GM12892 (cell line): ENCODE measurements at regions not wholly inside any gene's neighbourhood (a gene's known extent, or its start where the extent isn't known, plus 50 kb on each side); places are given as distances from the start of the nearest gene placed in this dataset.

ENCODE experiments used
- DNase-seq: peaks from one replicate; pipeline ENCODE4 v3.0.0; 2011; ENCODE audit not compliant: insufficient read length
- FAIRE-seq: peaks from 2 replicates; lab custom pipeline; 2011; peaks lifted over from hg19 to GRCh38; lab: Jason Lieb, UNC
- POLR2A ChIP-seq: IDR thresholded peaks from 2 replicates; pipeline ENCODE4 v1.6.1; 2011; ENCODE audit warnings: low read depth, low read length, control low read depth
- POLR2AphosphoS5 ChIP-seq: IDR thresholded peaks from 2 replicates; pipeline ENCODE4 v1.6.1; 2011; ENCODE audit warnings: low read depth, low read length, control low read depth
- TAF1 ChIP-seq: IDR thresholded peaks from 2 replicates; pipeline ENCODE4 v1.6.1; 2011; ENCODE audit warnings: low read depth, mild to moderate bottlenecking, control low read depth, low read length, borderline replicate concordance

DNA sequence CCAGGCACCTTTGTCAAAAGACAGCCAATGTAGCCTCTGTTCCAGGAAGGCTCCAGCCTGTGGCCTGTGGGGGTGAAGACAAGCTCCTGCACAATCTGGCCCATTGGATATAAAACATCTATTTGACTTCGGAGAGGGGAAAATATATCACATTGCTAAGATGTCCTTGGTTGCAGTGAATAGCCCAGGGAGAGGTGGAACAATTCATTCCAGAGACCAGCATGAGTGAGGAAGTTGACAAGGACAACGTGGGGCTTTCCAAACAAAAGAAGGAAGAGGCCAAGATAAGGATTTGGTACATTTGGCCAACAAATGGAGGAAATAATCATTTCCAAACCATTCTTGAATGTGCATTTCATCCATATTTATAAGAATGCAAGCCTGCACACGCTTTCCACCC lies 187.0 kb downstream of the ETS2 start:
- FAIRE-seq: no peak
- TF ChIP-seq TAF1 (no peak), POLR2AphosphoS5 (no peak), POLR2A (no peak)
- no peak for DNase-seq

DNA sequence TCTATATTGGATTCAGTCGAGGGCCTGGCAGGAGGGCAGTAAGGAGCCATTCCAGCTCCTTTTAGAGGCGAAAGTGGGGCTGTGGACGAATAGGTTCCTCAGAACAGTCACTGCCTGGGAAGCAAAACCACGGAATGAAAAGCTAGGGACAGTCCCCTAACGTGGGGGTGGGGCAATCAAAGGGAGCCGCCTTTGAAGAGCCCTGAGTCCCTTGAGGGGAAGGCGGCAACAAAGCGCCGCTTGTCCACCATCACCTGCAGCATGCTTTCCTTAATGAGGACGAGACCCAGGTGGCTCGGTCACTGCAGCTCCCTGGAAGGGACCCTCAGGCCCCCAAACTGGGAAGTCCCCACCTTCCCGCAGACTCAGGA lies 184.7 kb downstream of the ETS2 start:
- DNase-seq: no peak
- no peak for TF ChIP-seq TAF1
- no peak for TF ChIP-seq POLR2AphosphoS5
- no peak for TF ChIP-seq POLR2A
- FAIRE-seq: no peak

DNA sequence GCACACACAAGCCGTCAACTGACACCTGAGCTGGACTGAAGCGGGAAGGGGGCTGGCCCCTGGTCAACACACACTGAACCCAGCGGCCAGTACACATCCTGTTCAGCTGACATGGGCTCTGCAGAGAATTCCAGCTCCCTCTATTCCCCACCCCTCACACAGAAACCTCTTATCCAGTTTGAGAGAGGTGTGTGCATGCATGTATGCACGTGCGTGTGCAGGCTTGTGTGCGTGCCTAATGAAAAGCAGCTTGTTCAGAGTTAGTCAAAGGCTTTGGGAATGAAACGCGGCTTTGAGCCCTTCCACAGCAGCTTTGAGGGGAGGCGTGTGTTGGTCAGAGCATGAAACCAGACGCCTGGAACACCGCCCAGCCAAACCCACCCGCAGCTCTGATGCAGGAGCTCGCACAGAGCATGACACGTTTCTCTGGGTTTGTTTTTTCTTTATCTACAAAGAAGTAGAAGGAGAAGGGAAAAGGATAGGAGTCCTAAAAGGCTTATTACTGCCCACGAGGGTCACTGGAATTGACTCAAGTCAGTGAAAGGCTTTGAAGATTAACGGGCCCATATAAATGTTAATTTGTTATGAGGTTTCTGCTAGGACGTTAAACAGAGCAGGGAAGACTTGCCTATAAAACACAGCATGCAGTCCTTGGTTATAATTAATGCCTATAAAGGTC lies 184.2 kb downstream of the ETS2 start:
- DNase-seq (no peak), FAIRE-seq (no peak)
- TF ChIP-seq POLR2A (no peak), TAF1 (no peak), POLR2AphosphoS5 (no peak)

DNA sequence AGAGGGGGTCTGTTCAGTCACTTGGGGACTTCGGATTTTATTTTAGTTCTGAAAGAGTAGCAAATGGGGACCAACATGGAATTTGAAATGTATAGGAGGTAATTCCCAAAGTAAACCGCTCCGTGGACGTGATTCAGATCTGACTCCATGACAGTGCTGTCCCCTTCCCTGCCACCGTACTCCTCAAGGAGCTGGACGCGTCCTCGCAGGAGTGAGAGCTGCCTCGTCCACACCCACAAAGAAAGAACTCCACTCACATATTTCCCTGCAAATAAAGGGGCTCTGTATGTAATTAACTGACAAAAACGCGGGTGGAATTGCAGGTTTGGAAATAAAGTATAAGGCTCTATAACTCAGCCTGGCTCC lies 183.6 kb downstream of the ETS2 start:
- FAIRE-seq (no peak), DNase-seq (no peak)
- TF ChIP-seq TAF1 (no peak), POLR2A (no peak), POLR2AphosphoS5 (no peak)

DNA sequence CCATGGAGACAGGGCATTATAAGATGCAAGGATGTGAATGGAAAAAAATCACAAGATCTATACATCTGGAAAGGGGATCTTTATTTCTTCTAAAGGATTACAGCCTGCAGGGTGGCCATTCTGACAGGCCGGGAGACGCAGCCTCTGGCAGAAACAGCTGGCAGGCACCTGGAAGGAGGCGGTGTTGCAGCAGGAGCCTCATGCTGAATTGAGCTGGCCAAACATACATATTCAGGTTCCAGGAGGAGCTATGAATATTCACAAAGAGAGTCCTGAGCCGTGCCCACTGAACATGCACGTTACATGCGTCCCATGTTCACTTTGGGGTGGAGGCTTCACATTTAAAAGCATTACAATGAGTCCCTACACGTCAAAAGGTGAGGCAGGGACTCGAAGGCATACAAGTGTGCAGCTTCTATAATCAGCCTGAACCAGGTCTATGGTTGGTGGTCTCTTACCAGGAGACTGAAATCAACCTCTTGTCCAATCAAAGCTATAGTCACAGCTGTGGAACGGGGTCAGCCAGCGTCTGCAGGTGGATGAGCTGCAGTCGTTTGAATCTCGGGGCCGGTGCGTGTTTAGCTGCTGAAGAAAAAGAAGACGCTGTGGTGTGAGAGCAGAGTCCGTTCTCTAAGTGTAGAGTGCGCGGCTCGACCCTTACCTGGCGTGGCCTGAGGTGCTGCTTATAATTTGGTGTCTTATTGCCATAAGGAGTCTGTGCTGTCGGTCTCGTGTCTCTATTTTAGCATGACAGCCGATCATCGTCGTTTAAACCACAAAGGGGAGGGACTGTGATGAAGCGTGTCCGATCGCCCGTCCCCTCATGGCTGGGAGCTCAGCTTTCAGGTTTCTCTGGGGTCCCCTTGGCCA lies 183.0 kb downstream of the ETS2 start:
- DNase-seq (no peak), FAIRE-seq (no peak)
- TF ChIP-seq POLR2A (no peak), TAF1 (no peak), POLR2AphosphoS5 (no peak)

DNA sequence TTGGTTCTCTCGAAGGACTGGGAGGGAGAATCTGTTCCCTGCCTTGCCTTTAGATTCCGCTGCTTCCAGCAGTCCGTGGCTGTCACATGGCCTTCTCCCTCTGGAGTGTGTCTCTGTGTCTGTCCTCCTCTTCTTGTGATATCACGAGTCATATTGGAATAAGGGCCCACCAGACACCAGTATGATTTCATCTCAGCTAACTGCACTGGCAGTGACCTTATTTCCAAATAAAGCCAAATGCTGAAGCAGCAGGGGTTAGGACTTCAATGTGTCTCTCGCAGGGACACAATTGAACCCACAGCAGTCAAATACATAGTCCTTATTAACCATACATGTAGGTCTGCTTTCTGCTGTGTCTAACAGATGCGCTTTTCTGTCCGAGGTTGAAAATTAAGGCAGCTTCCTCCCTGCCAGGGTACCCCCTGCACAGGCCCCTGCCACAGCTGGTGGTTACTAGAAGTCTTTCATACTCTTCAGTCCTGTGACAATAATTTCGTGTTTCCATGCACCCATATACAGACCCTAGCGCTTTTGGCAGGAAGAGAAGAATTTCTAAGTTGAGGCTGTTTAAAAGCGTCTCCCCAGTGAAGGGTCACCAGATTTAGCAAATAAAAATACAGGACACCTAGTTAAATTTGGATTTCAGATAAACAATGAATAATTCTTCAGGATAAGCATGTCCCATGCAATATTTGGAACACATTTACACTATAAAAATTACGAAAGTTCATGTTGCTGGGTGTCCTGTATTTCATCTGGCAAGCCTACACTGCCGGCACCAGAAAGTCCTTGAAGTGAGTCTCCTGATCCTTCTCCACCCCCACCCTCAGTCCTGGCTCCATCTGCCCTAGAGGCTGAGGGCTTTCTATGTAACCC lies 182.1 kb downstream of the ETS2 start:
- TF ChIP-seq POLR2AphosphoS5: no peak
- no peak for TF ChIP-seq TAF1
- TF ChIP-seq POLR2A: no peak
- no peak for DNase-seq
- no peak for FAIRE-seq

DNA sequence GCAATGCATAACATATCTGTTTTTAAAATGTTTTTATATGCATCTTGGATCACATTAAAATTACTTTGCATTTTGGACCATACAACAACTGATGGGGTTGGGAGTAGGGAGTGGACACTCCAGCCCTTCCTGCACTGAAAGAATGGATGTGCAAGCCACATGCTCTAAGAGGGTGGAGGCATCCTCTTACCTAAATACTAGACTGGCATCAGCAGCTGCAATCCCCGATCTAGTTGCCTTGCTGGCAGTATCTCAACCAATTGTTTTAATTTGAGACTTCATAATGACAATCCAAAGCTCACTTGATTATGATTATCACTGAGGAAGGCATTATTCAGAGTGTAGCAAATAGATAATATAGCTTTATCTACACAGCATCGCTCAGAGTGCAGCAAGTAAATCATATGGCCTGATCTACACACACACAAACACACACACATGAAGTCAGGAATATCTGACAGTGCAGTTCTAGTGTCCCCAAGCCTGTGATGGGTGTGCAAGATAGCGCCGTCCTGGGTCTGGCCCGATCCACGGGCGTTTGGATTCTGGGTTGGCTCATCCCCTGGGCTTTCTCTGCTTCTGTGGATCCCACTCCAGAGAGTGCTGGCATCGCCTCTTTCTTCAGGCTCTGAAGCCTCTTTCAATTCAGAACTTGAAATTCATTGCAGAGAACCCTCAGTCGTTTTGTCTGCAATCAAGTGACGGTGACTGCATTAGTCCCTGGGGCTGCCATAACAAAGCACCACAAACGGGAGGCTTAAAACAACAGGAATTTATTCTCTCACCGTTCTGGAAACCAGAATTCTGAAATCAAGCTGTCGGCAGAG lies 181.3 kb downstream of the ETS2 start:
- no peak for DNase-seq
- no peak for FAIRE-seq
- TF ChIP-seq POLR2AphosphoS5 (no peak), POLR2A (no peak), TAF1 (no peak)

DNA sequence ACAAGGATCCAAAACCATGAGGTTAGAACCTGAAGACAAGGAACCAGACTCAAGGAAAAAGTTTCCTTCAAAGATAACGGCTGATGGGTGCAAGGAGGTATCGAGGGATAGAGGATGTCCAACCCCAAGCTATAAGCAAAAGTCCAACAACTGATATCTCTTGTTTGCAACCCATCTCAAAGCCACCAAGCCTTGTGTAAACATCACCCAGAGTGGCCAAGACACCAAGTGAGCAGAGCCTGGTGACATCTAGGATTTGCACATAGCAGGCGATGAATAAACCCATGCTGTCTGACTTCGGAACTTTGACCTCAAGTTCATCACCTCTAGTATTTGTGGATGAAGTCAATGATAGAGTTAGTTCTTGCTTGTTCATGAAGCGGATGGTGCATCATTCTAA lies 180.7 kb downstream of the ETS2 start:
- TF ChIP-seq POLR2AphosphoS5: no peak
- TF ChIP-seq POLR2A: no peak
- no peak for TF ChIP-seq TAF1
- no peak for FAIRE-seq

DNA sequence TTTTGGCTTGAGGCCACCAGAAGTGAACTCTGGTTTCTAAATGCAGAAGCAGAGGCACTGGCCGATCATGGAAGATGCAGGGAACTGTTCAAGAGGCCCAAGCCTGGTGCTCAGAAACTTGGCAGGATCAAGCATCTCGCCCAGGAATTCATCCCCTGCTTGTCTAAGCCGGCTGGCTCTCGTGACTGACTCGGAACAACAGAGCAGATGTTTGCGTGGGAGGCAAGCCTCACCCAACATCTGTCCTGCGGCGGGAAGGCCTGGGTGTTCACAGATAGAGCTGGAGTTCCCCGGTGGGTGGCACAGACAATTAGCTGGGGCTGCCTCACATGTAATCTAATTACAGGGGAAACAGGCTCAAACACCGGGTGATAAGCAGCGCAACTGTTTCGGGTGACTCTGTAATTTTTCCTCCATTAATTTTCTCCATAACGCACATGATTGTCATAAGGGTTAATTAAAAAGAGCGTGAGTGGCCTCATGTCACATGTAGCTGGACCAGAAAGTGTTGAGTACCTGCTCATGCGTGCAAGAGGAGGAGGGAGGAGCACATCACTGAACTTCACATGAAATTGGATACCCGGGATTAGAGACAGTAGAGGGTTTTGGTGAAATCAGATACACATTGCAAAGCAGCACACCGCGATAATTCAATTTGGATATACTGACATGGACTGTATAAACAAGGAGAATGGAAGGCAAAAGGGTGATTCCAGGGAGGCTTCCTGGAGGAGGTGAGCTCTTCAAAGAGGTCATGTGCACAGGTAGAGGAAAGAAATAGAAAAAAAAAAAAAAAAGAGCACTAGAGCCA lies 180.0 kb downstream of the ETS2 start:
- no peak for FAIRE-seq
- TF ChIP-seq TAF1: no peak
- no peak for TF ChIP-seq POLR2A
- no peak for TF ChIP-seq POLR2AphosphoS5
- DNase-seq: peak; percentile 30

More for the DNA sequence above, 180.7 kb downstream of the ETS2 start:
- no peak for DNase-seq

DNA sequence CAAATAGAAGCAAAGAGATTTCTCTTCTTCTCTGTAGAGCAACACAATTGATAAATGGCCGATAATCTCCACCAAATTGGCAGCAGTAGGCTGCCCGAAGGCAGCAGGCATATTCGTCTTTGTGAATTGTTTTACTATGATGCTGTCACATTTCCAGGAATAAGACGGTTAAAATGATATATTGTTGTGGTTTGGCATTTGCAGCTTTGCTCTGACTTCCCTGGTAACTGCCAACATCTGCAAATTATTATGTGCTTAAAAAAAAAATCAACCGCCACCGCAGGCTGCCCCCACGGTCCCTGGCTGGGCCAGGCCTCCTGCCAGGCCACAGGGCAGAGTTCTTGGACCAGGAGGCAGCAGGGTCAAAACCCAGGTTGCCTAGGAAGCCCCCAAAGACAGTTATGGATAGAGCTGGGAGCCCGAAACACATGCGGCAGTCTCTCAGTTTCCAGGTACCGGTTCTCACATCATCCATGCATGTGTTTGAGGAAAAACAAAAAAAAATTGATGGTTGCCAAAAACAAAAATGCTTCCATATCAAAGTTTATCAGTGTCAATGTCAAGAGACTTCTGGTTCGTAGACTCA lies 179.3 kb downstream of the ETS2 start:
- DNase-seq (no peak), FAIRE-seq (no peak)
- TF ChIP-seq POLR2A (no peak), POLR2AphosphoS5 (no peak), TAF1 (no peak)
